ENCODE measurements at regions not wholly inside any gene's neighbourhood (a gene's known extent, or its start where the extent isn't known, plus 50 kb on each side); places are given as distances from the start of the nearest gene placed in this dataset.

DNA sequence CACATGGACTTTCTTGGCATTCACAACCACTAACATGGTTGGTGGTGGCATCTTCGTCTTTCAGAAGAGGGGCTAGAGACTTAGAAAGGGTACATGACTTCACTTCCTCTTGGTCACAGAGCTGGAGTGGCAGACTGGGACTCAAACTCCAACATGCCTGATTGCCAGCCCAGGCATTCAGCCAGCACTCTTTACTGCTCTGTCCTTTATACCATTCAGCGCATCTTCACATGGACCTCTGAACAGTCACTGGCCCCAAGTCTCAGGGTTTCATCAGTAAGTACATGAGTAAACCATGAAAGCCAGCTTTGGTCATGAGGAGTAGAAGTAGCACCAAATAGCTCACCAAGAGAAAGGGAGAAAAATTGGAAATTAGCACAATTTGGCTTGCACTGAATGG lies 148.4 kb upstream of the KLF14 start:
- Histone ChIP-seq H3K27ac (ENCODE audit: insufficient read depth, low read depth, low read length) (peak overlapping the region; percentile 25), H2AFZ (ENCODE audit: low read depth, low read length) (no peak overlapping the region), H3K36me3 (ENCODE audit: control insufficient read depth in 2 of 2, extremely low read depth in 1 of 2, insufficient read depth in 2 of 2, low read length in 2 of 2) (peaks cover 17 to 57% of the 10 kb centered on the region in 2 experiments), H4K20me1 (replicated peaks; ENCODE audit: control insufficient read depth, extremely low read depth, insufficient read depth, low read length) (peaks cover 7% of the 10 kb centered on the region), H3K79me2 (ENCODE audit: control insufficient read depth, insufficient read depth, low read length) (peaks cover 96% of the 10 kb centered on the region), H3K4me2 (ENCODE audit: insufficient read depth, low read length) (no peak overlapping the region), H3K9me3 (replicated peaks; ENCODE audit: control insufficient read depth, insufficient read depth, low read length) (no peaks in the 10 kb centered on the region), H3K9me1 (replicated peaks; ENCODE audit: control insufficient read depth, extremely low read depth, insufficient read depth, low read length) (no peaks in the 10 kb centered on the region), H3K27me3 (ENCODE audit: control insufficient read depth in 2 of 2, insufficient read depth in 2 of 2, low read length in 2 of 2) (no peaks in the 10 kb centered on the region), H3K9ac (replicated peaks; ENCODE audit: extremely low read depth, insufficient read depth, low read length) (no peak overlapping the region), H3K4me1 (ENCODE audit: control insufficient read depth, extremely low read depth, insufficient read depth, low read length) (peaks cover 47% of the 10 kb centered on the region), H3K4me3 (replicated peaks in 1 of 3; ENCODE audit: insufficient read depth in 1 of 3, low read depth in 1 of 3, low read length in 3 of 3) (no peak overlapping the region)
- intact Hi-C loops (cut with micrococcal nuclease) = no loop called here
- no peak for FAIRE-seq
- dilution Hi-C loops (cut with MboI; ENCODE audit: extremely low pct_ligation_motif_present, low sequenced_read_pairs) = no loop called here
- BruUV-seq (replicated peaks) = no TSS peak
- CTCF ChIA-PET = interaction anchor here (0.6 to 8.1 kb wide), 4 partner anchors 15 to 819 kb away, joined by 3 to 79 read pairs (median 5); no protein-coding TSS in a partner anchor
- no peak for TF ChIP-seq POLR2A (IDR thresholded peaks at IDR 0.05; ENCODE audit: low read depth, low read length)
- TF ChIP-seq FOS (IDR thresholded peaks at IDR 0.05; ENCODE audit: borderline replicate concordance, insufficient read depth, low read length) = no peak
- TF ChIP-seq GATA2 (IDR thresholded peaks at IDR 0.05; ENCODE audit: insufficient read depth, insufficient read length, low read depth, low read length) = no peak
- TF ChIP-seq, protein P1, sequence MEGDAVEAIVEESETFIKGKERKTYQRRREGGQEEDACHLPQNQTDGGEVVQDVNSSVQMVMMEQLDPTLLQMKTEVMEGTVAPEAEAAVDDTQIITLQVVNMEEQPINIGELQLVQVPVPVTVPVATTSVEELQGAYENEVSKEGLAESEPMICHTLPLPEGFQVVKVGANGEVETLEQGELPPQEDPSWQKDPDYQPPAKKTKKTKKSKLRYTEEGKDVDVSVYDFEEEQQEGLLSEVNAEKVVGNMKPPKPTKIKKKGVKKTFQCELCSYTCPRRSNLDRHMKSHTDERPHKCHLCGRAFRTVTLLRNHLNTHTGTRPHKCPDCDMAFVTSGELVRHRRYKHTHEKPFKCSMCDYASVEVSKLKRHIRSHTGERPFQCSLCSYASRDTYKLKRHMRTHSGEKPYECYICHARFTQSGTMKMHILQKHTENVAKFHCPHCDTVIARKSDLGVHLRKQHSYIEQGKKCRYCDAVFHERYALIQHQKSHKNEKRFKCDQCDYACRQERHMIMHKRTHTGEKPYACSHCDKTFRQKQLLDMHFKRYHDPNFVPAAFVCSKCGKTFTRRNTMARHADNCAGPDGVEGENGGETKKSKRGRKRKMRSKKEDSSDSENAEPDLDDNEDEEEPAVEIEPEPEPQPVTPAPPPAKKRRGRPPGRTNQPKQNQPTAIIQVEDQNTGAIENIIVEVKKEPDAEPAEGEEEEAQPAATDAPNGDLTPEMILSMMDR (IDR thresholded peaks at IDR 0.05; ENCODE audit: extremely low read depth in 1 of 2, insufficient read depth in 1 of 2, low read depth in 1 of 2, low read length in 2 of 2) = no peak
- TF ChIP-seq MYC (IDR thresholded peaks at IDR 0.05; ENCODE audit: low read depth, low read length) = no peak
- TF ChIP-seq, protein P2, sequence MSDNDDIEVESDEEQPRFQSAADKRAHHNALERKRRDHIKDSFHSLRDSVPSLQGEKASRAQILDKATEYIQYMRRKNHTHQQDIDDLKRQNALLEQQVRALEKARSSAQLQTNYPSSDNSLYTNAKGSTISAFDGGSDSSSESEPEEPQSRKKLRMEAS (IDR thresholded peaks at IDR 0.05; ENCODE audit: insufficient read depth, insufficient read length) = no peak
- POLR2A ChIA-PET = interaction anchor here (0.6 kb wide), 1 partner anchor 10 kb away, joined by 3 read pairs; no protein-coding TSS in a partner anchor
- no peak for DNase-seq (ENCODE audit: low read depth, low spot score)

- intact Hi-C loops (cut with micrococcal nuclease) (no loop called here), dilution Hi-C loops (cut with MboI; ENCODE audit: extremely low pct_ligation_motif_present, low sequenced_read_pairs) (no loop called here)
- FAIRE-seq = no peak
- H3K36me3 ChIP-seq (ENCODE audit: control insufficient read depth in 2 of 2, extremely low read depth in 1 of 2, insufficient read depth in 2 of 2, low read length in 2 of 2) = peaks cover 15 to 44% of the 10 kb centered on the region in 2 experiments
- H3K27me3 ChIP-seq (ENCODE audit: control insufficient read depth in 2 of 2, insufficient read depth in 2 of 2, low read length in 2 of 2) = no peaks in the 10 kb centered on the region
- POLR2A ChIA-PET = no interaction called here
- no peak overlapping the region for H3K4me2 ChIP-seq (ENCODE audit: insufficient read depth, low read length)
- TF ChIP-seq FOS (IDR thresholded peaks at IDR 0.05; ENCODE audit: borderline replicate concordance, insufficient read depth, low read length) (no peak), POLR2AphosphoS5 (IDR thresholded peaks at IDR 0.05; ENCODE audit: insufficient read depth, low read depth, low read length) (peak; percentile 20)
- TF ChIP-seq, protein P2 (IDR thresholded peaks at IDR 0.05; ENCODE audit: insufficient read depth, insufficient read length) = no peak
- BruUV-seq (replicated peaks) = no TSS peak
- no peak overlapping the region for H3K27ac ChIP-seq (ENCODE audit: insufficient read depth, low read depth, low read length)
- H3K79me2 ChIP-seq (ENCODE audit: control insufficient read depth, insufficient read depth, low read length) = peaks cover 96% of the 10 kb centered on the region
- no peak overlapping the region for H3K9ac ChIP-seq (replicated peaks; ENCODE audit: extremely low read depth, insufficient read depth, low read length)
- H4K20me1 ChIP-seq (replicated peaks; ENCODE audit: control insufficient read depth, extremely low read depth, insufficient read depth, low read length) = peaks cover 5% of the 10 kb centered on the region
- no peak for DNase-seq (ENCODE audit: low read depth, low spot score)
- H3K9me1 ChIP-seq (replicated peaks; ENCODE audit: control insufficient read depth, extremely low read depth, insufficient read depth, low read length) = no peaks in the 10 kb centered on the region
- CTCF ChIA-PET = interaction anchor here (8.1 kb wide), 1 partner anchor 14 kb away, joined by 79 read pairs; no protein-coding TSS in a partner anchor
- no peak overlapping the region for H2AFZ ChIP-seq (ENCODE audit: low read depth, low read length)
- H3K4me1 ChIP-seq (ENCODE audit: control insufficient read depth, extremely low read depth, insufficient read depth, low read length) = peaks cover 60% of the 10 kb centered on the region
- no peak overlapping the region for H3K4me3 ChIP-seq (replicated peaks in 1 of 3; ENCODE audit: insufficient read depth in 1 of 3, low read depth in 1 of 3, low read length in 3 of 3)
- no peaks in the 10 kb centered on the region for H3K9me3 ChIP-seq (replicated peaks; ENCODE audit: control insufficient read depth, insufficient read depth, low read length)
Observed at GRCh38 chr7:130883928-130884327, 149.9 kb upstream of the KLF14 start.
